HG03175 (cell line): ENCODE measurements at regions not wholly inside any gene's neighbourhood (a gene's known extent, or its start where the extent isn't known, plus 50 kb on each side); places are given as distances from the start of the nearest gene placed in this dataset.

ENCODE experiments used
- ATAC-seq: cut with Tn5 transposase; IDR thresholded peaks from one replicate; pipeline ENCODE4 v1.9.1; 2021; ENCODE audit warnings: mild to moderate bottlenecking, moderate library complexity; ENCODE audit not compliant: unreplicated experiment

GRCh38 chr2:105596411-105596921 is 148.2 kb upstream of the NCK2 start:
- ATAC-seq: no peak

GRCh38 chr2:105595536-105595935 is 149.2 kb upstream of the NCK2 start:
- no peak for ATAC-seq

DNA sequence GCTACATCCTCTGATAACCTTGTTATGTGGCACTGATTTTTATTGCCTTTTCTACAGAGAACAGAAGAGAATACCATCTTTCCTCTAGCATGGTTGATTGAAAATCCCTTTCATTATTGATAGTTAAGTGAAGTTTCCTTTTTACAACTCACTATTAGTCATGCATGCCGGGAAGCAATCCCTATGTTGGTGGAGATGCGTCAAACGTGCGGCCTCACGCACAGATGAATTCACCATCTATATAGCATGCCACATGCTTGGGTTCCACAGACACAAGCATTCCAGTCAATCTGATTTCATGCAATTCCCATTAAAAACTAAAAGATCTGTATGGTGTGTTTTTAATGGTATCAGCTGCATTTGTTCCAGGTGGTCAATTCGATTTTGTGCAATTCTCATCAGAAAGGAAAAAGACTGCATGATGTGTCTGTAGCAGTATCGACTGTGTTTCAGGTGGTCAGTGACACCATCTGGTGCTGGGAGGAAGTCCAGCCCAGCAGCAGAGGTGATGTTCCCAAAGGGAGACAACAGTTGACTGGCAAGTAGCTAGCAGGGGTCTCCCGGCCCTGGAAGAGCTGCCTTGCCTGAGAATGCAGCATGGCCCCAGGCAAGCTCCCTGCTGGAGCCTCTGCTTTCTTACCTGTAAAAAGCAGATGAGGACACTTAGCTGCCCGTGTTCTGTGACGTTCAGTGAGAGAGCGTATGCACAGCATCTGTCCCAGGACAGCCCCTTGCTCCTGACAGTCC is 151.3 kb upstream of the NCK2 start:
- no peak for ATAC-seq

DNA sequence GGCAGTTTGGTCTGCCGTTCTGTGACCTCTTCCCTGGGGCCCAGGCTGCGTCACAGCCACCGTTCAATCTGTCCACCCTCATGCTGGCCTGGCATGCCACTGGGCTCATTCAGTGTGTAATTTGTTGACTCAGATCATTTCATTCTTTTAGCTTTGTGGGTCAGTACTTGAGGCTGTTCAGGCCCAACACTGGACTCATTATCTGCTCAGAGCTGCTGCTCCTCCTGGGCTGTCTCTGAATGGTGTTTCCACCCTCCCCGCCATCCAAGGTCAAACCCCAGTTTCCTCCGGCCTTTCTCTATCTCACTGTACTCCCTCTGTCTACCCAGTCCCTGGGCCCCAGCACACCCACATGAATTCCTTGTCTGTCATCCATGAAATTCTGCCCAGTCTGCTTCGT is 152.4 kb upstream of the NCK2 start:
- ATAC-seq: no peak

- no peak for ATAC-seq
Observed at GRCh38 chr2:105590780-105591660, 153.7 kb upstream of the NCK2 start.

DNA sequence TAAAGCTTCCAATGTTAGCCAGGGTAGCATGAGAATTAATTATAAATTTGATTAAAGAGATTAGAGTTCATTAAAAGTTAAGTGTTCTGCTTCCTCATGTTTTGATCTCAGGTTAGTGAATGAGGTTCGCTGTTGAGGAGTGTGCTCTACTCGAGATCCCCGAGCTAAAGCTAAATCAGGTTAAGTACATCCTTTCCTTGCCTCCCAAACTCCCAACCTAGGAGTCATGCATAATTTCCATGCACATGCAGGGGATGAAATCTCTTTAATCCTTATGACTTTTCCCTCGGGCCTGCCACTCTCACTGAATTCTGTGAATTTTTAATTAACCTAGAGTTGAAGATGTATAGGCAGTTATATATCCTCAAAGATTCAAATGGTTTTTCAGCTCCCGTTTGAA is 156.1 kb upstream of the NCK2 start:
- no peak for ATAC-seq

- ATAC-seq: no peak
Observed at GRCh38 chr2:105587637-105588036, 157.1 kb upstream of the NCK2 start.

DNA sequence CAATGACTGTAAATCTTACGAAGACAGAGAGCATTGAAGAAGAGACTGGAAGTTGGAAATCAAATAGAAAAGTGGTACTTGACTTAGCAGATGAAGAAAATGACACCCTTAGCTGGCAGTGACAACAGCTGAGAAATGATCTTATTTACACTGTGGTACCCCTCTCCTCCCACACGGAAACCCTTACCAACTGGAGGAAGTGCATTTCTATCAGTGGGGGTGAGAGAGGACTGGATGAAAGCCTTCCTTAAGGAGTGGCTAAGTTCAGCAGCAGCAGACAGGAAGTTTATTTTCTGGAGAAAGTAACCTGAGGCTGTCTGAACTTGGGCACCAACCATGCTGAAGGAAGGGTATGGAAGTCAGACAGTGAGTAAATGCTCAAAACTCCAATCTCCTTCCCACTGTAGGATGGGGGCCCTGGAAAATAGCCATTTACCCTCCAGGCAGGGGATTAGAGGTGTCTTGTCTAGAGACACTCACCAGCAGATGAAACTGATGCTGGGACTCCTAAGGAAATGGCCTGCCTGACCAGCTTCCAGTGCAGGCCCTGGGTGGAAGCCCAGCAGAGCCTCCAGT is 160.2 kb upstream of the NCK2 start:
- no peak for ATAC-seq

- no peak for ATAC-seq
Observed at GRCh38 chr2:105582952-105583660, 161.6 kb upstream of the NCK2 start.

DNA sequence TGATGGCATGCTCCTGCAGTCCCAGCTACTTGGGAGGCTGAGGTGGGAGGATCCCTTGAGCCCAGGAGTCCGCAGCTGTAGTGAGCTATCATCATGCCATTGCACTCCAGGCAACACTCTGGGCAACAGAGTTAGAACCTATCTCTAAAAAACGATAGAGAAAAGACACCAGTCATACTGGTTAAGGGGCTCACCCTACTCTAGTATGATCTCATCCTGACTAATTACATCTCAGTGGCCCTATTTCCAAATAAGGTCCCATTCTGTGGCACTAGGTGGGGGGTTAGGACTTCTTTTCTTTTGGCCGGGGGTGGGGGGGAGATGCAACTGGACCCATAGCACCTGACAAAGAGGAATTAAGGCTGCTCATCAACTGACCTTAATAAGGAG is 163.2 kb upstream of the NCK2 start:
- no peak for ATAC-seq

- ATAC-seq: no peak
Observed at GRCh38 chr2:105580870-105581554, 163.7 kb upstream of the NCK2 start.

GRCh38 chr2:105580216-105580615 is 164.5 kb upstream of the NCK2 start:
- no peak for ATAC-seq

DNA sequence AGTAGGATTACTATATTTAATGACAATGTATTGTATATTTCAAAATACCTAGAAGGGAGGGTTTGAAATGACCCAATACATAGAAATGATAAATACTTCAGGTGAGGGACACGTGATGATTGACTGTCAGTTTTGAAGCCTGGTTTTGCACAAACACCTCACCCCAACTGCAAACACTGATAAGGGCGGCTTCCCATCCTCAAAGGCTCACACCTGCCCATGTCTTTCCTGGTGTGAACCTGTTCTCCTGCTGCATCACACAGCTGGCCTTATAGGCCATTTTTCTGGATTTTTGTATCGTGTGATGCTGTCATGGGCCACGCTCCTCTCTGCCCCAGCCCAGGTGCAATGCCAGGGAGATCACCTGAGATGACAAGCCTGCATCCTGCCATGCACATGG is 166.5 kb upstream of the NCK2 start:
- no peak for ATAC-seq

- ATAC-seq: no peak
Observed at GRCh38 chr2:105577762-105578161, 166.9 kb upstream of the NCK2 start.

DNA sequence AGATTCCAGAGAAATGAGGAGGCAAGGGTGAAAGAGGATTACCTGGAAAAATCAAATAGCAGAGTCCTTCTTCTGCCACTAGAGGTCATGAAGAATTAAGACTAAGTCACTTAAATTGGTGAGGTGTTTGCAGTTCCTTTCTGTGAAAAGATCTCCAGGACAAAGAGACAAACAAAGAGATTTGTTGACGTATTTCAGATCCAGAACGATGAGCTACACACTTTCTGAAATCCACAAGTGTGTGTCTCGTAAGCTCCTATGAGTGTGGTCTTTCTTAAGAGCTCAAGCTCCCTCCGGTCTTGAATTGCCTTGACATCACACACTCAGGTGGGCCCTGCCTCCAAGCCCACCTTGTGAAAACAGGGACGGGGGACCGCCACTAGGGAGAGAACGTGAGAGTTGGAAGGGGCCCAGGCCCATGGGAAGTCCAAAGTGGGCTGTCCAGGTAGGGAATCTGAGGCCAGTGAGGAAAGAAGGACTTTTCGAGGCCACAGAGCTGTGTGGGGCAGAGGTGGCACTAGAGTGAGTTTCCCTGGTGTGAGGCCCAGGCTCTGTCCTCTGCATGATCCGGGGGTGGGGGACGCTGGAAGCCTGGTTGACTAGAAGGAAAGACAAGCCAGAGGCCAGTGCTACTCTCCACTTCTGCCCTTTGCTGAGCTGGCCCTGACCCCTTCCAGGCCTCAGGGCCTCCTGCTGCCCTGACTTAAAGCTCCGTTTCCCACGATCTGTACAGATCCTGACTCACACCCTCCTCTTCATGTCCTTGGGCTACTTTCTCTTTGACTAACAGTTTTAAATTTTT is 168.1 kb upstream of the NCK2 start:
- ATAC-seq: no peak

- no peak for ATAC-seq
Observed at GRCh38 chr2:105576050-105576439, 168.7 kb upstream of the NCK2 start.

DNA sequence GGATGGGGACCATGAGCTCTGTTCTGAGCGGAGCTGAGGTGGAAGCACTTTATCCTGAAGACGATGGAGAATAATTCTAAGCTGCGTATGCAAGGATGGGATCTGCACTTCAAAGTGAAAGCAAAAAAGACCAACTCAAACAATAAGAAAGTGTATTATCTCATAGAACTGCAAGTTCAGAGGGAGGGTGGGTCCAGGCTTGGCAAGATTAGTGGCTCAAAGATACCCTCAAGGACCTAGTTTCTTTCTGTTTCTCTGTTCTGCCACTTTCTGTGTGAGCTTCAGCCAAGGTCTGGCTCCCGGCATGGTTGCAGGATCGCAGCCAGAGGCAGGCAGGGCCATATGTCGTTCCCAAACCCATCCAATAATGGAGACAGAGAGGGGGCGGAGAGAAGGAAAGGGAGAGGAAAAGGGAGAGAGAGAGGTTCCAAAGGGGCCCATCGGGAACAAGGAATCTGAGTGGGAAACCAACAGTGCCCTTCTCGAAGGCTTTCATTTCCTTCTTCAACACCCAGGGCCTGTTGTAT is 169.2 kb upstream of the NCK2 start:
- no peak for ATAC-seq

DNA sequence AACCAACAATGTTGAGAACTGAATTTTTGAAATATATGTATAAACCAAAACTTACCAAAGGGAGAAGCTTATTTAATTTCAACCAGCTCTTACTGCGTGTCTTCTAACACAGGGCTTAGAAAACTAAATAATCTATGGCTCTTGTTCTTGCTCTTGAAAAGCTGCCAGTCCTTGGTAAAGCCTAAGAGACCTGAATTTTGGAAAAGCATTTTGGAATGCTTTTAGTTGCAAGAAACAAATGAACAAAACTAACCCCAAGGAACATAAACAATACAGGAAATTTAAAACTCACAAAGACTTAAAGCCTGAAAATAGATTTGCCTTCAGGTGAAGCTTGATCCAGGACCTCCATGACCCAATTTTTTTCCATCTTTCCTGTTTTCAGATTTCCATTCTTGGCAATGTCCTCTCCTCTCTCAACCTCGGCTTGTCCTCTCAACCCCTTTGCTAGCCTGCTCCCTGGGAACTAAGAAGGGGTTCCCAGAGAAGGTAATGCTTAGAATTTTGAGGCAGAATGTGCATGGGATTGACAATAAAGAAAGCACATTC is 169.8 kb upstream of the NCK2 start:
- no peak for ATAC-seq
